Fibroblast of lung (primary cell): ENCODE measurements at regions not wholly inside any gene's neighbourhood (a gene's known extent, or its start where the extent isn't known, plus 50 kb on each side); places are given as distances from the start of the nearest gene placed in this dataset.

Experiments used
- DNase-seq, 2 donors: peaks; one replicate each; pipeline versions ENCODE4 v3.0.0 to v3.0.0-alpha.2; 2010; ENCODE audit warnings: low read depth in 2 of 2
- H2AFZ ChIP-seq: 2 replicates; pipeline ENCODE4 v1.5.1; 2012; ENCODE audit warnings: low read length, control low read depth, inconsistent platforms
- H3K27ac ChIP-seq: 2 replicates; pipeline ENCODE4 v1.5.1; 2011; ENCODE audit warnings: low read length, control low read depth; ENCODE audit not compliant: insufficient read depth
- H3K27me3 ChIP-seq: 2 replicates; pipeline ENCODE4 v1.5.1; 2011; ENCODE audit warnings: mild to moderate bottlenecking, low read length; ENCODE audit not compliant: control insufficient read depth, insufficient read depth
- H3K36me3 ChIP-seq: 2 replicates; pipeline ENCODE4 v1.5.1; 2011; ENCODE audit warnings: low read length; ENCODE audit not compliant: control insufficient read depth, insufficient read depth
- H3K4me1 ChIP-seq: 2 replicates; pipeline ENCODE4 v1.5.1; 2011; ENCODE audit warnings: low read length; ENCODE audit not compliant: control insufficient read depth, insufficient read depth; ENCODE audit errors: extremely low read depth
- H3K4me2 ChIP-seq: 2 replicates; pipeline ENCODE4 v1.5.1; 2011; ENCODE audit warnings: low read length, control low read depth; ENCODE audit not compliant: insufficient read depth; ENCODE audit errors: extremely low read depth
- H3K4me3 ChIP-seq, 4 experiments: fragments of 200-600 bp in 1 of 4; sonication (generic) in 1 of 4; replicated peaks in 1 of 4; 2 replicates each; pipeline ENCODE4 v1.5.1; 2011 to 2016; ENCODE audit warnings: low read length in 4 of 4, low read depth in 3 of 4, mild to moderate bottlenecking in 3 of 4, control low read depth in 2 of 4, inconsistent platforms in 1 of 4, mixed read lengths in 1 of 4; ENCODE audit not compliant: insufficient read depth in 1 of 4; ENCODE audit errors: control extremely low read depth in 1 of 4
- H3K79me2 ChIP-seq: 2 replicates; pipeline ENCODE4 v1.5.1; 2012; ENCODE audit warnings: mild to moderate bottlenecking, low read length, inconsistent platforms; ENCODE audit not compliant: control insufficient read depth, insufficient read depth
- H3K9ac ChIP-seq: 2 replicates; pipeline ENCODE4 v1.5.1; 2011; ENCODE audit warnings: mild to moderate bottlenecking, low read length, control low read depth; ENCODE audit not compliant: insufficient read depth
- H3K9me3 ChIP-seq: 2 replicates; pipeline ENCODE4 v1.5.1; 2012; ENCODE audit warnings: low read depth, low read length; ENCODE audit not compliant: control insufficient read depth, insufficient read depth
- H4K20me1 ChIP-seq: 2 replicates; pipeline ENCODE4 v1.5.1; 2011; ENCODE audit warnings: low read length; ENCODE audit not compliant: control insufficient read depth, insufficient read depth; ENCODE audit errors: extremely low read depth
- CTCF ChIP-seq, 2 donors: IDR thresholded peaks in 1 of 2; conservative IDR thresholded peaks in 1 of 2; 1 replicate in 1 of 2; 2 replicates in 1 of 2; pipeline ENCODE4 v1.5.1; 2011 to 2012; ENCODE audit warnings: low read length in 2 of 2, control low read depth in 1 of 2, inconsistent platforms in 1 of 2, low read depth in 1 of 2, mild to moderate bottlenecking in 1 of 2
- EZH2 ChIP-seq: IDR thresholded peaks from 2 replicates; pipeline ENCODE4 v1.5.1; 2012; ENCODE audit warnings: low read length, control low read depth, mild to moderate bottlenecking; ENCODE audit errors: missing control alignments

- peak; percentile 96 to 98 for TF ChIP-seq CTCF (conservative IDR thresholded peaks at IDR 0.05 in 1 of 2, IDR thresholded peaks at IDR 0.05 in 1 of 2; ENCODE audit: low read depth in 1 of 2, low read length in 2 of 2)
- no peak for TF ChIP-seq EZH2
- Histone ChIP-seq H3K27me3 (peaks cover 2% of the 10 kb centered on the region), H2AFZ (no peak overlapping the region), H3K4me2 (no peak overlapping the region), H4K20me1 (no peaks in the 10 kb centered on the region), H3K4me3 (no peak overlapping the region), H3K36me3 (no peaks in the 10 kb centered on the region), H3K4me1 (no peaks in the 10 kb centered on the region), H3K79me2 (no peaks in the 10 kb centered on the region), H3K9me3 (no peaks in the 10 kb centered on the region), H3K9ac (no peak overlapping the region), H3K27ac (no peak overlapping the region)
- DNase-seq = peak; percentile 39 to 61
These were observed 85.3 kb upstream of the SYT13 start for GRCh38 chr11:45371251-45372115.

- H4K20me1 ChIP-seq = no peaks in the 10 kb centered on the region
- no peak overlapping the region for H3K9ac ChIP-seq
- H3K4me2 ChIP-seq = no peak overlapping the region
- peaks cover 2% of the 10 kb centered on the region for H3K27me3 ChIP-seq
- H2AFZ ChIP-seq = no peak overlapping the region
- H3K27ac ChIP-seq = no peak overlapping the region
- no peaks in the 10 kb centered on the region for H3K36me3 ChIP-seq
- H3K4me1 ChIP-seq = no peaks in the 10 kb centered on the region
- H3K9me3 ChIP-seq = no peaks in the 10 kb centered on the region
- no peak for DNase-seq
- H3K4me3 ChIP-seq = no peak overlapping the region
- no peak for TF ChIP-seq EZH2
- TF ChIP-seq CTCF (conservative IDR thresholded peaks at IDR 0.05 in 1 of 2, IDR thresholded peaks at IDR 0.05 in 1 of 2; ENCODE audit: low read depth in 1 of 2, low read length in 2 of 2) = no peak
- H3K79me2 ChIP-seq = no peaks in the 10 kb centered on the region
These were observed 83.2 kb upstream of the SYT13 start for GRCh38 chr11:45369313-45369712.

GRCh38 chr11:45368697-45369096, 82.6 kb upstream of the SYT13 start:
- no peak for DNase-seq
- H3K27me3 ChIP-seq = peaks cover 6% of the 10 kb centered on the region
- no peak overlapping the region for H3K9ac ChIP-seq
- H3K4me2 ChIP-seq = no peak overlapping the region
- no peaks in the 10 kb centered on the region for H3K79me2 ChIP-seq
- H3K9me3 ChIP-seq = no peaks in the 10 kb centered on the region
- H3K4me1 ChIP-seq = no peaks in the 10 kb centered on the region
- no peaks in the 10 kb centered on the region for H4K20me1 ChIP-seq
- no peak overlapping the region for H3K27ac ChIP-seq
- no peak overlapping the region for H3K4me3 ChIP-seq
- no peaks in the 10 kb centered on the region for H3K36me3 ChIP-seq
- no peak overlapping the region for H2AFZ ChIP-seq
- TF ChIP-seq CTCF (conservative IDR thresholded peaks at IDR 0.05 in 1 of 2, IDR thresholded peaks at IDR 0.05 in 1 of 2; ENCODE audit: low read depth in 1 of 2, low read length in 2 of 2) (no peak), EZH2 (no peak)
